Bronchial epithelial cell (primary cell): ENCODE measurements at regions not wholly inside any gene's neighbourhood (a gene's known extent, or its start where the extent isn't known, plus 50 kb on each side); places are given as distances from the start of the nearest gene placed in this dataset.

Experiments
- DNase-seq: peaks from one replicate; pipeline ENCODE4 v3.0.0-alpha.2; 2010; ENCODE audit warnings: low read depth
- FAIRE-seq: peaks from 2 replicates; lab custom pipeline; 2011; peaks lifted over from hg19 to GRCh38; lab: Jason Lieb, UNC
- H3K27me3 ChIP-seq: 2 replicates; pipeline ENCODE4 v1.5.1; 2011; ENCODE audit warnings: low read length; ENCODE audit not compliant: control insufficient read depth, insufficient read depth
- H3K36me3 ChIP-seq: 2 replicates; pipeline ENCODE4 v1.5.1; 2011; ENCODE audit warnings: low read length; ENCODE audit not compliant: control insufficient read depth, insufficient read depth
- H3K4me3 ChIP-seq: 2 replicates; pipeline ENCODE4 v1.5.1; 2011; ENCODE audit warnings: mild to moderate bottlenecking, low read depth, low read length, control low read depth
- CTCF ChIP-seq: IDR thresholded peaks from 2 replicates; pipeline ENCODE4 v1.5.1; 2011; ENCODE audit warnings: mild to moderate bottlenecking, moderate library complexity, low read length, control low read depth, inconsistent platforms; ENCODE audit not compliant: insufficient read depth, severe bottlenecking

DNA sequence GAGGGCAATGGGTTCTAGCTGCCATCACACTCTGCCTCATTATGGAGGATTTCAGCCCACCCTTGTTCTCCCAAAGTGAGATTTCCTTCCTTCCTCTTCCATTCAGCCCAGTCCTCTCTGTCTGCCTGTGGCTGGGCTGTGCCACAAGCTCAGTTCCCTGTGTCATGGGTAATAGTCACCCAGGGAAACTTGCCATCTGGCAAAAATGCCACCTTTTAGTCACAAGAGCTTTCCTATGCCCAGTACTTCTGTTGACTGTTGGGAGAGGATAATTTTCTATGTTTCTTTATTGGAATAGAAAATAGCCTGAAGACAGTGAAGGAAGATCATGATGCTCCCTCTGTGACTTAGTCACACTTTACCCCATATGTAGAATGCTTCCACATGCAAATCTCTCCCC, 71.4 kb downstream of the TLR4 start:
- Histone ChIP-seq H3K36me3 (no peaks in the 10 kb centered on the region), H3K27me3 (no peaks in the 10 kb centered on the region), H3K4me3 (no peak overlapping the region)
- TF ChIP-seq CTCF = no peak
- DNase-seq (no peak), FAIRE-seq (no peak)

- no peak for TF ChIP-seq CTCF
- Histone ChIP-seq H3K4me3 (no peak overlapping the region), H3K27me3 (no peaks in the 10 kb centered on the region), H3K36me3 (no peaks in the 10 kb centered on the region)
- FAIRE-seq (no peak), DNase-seq (no peak)
Measured at GRCh38 chr9:117777823-117778222, 73.6 kb downstream of the TLR4 start.

- H3K27me3 ChIP-seq = no peaks in the 10 kb centered on the region
- no peak for DNase-seq
- no peak for FAIRE-seq
- no peak overlapping the region for H3K4me3 ChIP-seq
- no peaks in the 10 kb centered on the region for H3K36me3 ChIP-seq
- no peak for TF ChIP-seq CTCF
Measured at GRCh38 chr9:117779760-117780159, 75.6 kb downstream of the TLR4 start.

DNA sequence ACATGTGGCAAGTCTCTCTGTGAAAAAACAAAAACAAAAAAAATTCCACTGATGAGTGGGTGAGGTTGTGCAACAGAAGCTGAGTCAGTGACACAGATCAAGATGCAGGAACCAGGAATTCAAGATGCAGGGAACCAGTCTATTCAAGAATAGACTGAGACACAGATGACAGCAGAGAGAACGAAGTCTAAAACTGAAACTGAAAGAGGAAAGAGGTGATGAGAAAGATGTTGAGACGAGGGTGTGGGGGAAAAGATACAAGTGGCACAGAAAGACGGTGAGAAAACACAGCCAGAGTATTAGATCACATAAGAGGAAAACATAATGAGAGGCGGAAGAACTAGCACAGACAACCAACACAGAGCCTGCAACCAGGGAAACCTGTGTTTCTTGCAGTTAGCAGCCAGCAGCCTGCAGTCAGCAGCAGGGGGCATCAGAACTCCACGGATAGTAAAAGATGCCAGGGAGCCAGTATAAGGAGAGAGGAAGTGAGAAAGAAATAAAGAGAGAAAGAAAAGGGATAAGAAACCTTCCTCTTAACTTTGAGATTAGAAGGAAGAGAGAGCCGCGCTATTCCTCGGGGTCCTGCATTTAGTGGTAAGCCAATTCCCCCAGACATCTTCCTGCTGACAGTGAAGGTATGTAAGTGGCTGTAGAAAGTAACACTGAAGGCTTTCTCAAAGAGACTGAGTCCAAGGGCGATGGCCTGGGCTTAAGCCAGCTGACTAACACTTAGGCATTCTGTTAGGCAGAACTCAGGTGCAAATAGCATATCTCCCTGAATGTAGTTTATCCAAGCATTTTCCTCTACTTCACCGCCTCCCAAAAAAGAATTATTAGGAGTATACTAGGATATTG, 79.0 kb downstream of the TLR4 start:
- peak; percentile 79 for TF ChIP-seq CTCF
- FAIRE-seq = no peak
- Histone ChIP-seq H3K4me3 (peak overlapping the region; percentile 9), H3K27me3 (no peaks in the 10 kb centered on the region), H3K36me3 (no peaks in the 10 kb centered on the region)
- DNase-seq = peak; percentile 54

DNA sequence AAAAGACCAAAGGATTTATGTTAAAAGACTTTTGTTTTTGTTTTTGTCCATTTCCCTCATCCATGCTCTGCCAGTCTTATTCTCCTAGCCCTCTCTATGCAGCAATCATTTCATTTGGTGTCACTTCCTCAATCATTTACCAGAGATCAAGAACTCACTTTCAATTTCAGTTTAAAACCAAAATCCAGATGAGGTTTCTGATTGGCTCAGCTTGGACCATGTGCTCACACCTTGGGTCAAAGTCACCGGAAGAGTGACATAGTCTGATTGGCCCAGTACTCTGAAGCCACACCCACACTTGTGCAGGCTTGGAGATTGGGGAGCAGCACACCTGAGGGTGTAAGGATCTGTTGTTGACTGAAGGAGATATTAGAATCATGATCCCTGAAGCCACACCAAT, 79.6 kb downstream of the TLR4 start:
- DNase-seq (no peak), FAIRE-seq (no peak)
- no peak for TF ChIP-seq CTCF
- Histone ChIP-seq H3K36me3 (no peaks in the 10 kb centered on the region), H3K4me3 (no peak overlapping the region), H3K27me3 (no peaks in the 10 kb centered on the region)
